WERI-Rb-1 (cell line): ENCODE measurements at regions not wholly inside any gene's neighbourhood (a gene's known extent, or its start where the extent isn't known, plus 50 kb on each side); places are given as distances from the start of the nearest gene placed in this dataset.

ENCODE experiments used
- DNase-seq: peaks from one replicate; pipeline ENCODE4 v3.0.0-alpha.2; 2020
- H3K27ac ChIP-seq: fragments of 250-450 bp; sonication (Bioruptor Pico); 2 replicates; pipeline ENCODE4 v1.5.1; 2020; ENCODE audit warnings: mild to moderate bottlenecking, moderate library complexity
- H3K27me3 ChIP-seq: fragments of 250-450 bp; sonication (Bioruptor Pico); 2 replicates; pipeline ENCODE4 v1.5.1; 2021; ENCODE audit warnings: mild to moderate bottlenecking, low read depth, moderate library complexity; ENCODE audit not compliant: insufficient read depth, severe bottlenecking
- H3K36me3 ChIP-seq: fragments of 250-450 bp; sonication (Bioruptor Pico); 2 replicates; pipeline ENCODE4 v1.5.1; 2020; ENCODE audit warnings: mild to moderate bottlenecking, moderate library complexity
- H3K4me3 ChIP-seq: 2 replicates; pipeline ENCODE4 v1.5.1; 2011; ENCODE audit warnings: low read depth, mild to moderate bottlenecking, control low read depth, low read length
- H3K9me3 ChIP-seq: fragments of 250-450 bp; sonication (Bioruptor Pico); 2 replicates; pipeline ENCODE4 v1.5.1; 2021; ENCODE audit warnings: mild to moderate bottlenecking, moderate library complexity; ENCODE audit not compliant: severe bottlenecking
- TF ChIP-seq, protein P1 (sequence below): IDR thresholded peaks from 2 replicates; pipeline ENCODE4 v1.5.1; 2011; ENCODE audit warnings: low read depth, mild to moderate bottlenecking, control low read depth, inconsistent platforms, low read length

DNA sequence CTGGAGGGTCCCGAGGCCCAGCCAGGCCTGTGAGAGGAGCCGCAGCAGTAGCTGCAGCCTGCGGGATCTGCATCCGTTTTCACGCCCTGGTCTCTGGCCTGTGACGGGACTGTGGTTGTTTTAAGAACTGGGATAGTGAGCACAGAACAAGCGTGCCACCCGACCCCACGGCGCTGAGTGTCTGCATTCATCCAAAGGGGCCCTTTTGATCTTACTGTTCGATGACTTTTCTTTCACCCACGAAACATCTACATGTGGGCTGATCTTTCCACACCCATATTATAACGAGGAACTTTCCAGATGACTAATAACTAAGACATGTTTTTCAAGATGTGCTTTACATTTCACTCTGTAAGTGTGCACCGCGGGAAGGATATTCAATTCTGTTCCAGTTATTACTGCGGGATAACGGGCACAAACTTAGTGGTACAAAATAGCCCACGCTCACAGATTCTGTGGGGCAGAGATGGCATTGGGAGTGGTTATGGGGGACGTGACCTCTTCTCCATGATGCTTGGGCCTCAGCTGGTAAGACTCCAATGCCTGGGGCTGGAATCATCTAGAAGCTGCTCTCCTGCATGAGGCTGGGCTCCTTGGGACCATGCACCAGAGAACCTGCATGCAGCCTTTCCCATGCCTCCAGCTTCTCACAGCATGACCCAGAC is 165.0 kb downstream of the SYK start:
- DNase-seq = no peak
- Histone ChIP-seq H3K36me3 (no peaks in the 10 kb centered on the region), H3K9me3 (no peaks in the 10 kb centered on the region), H3K4me3 (no peak overlapping the region), H3K27ac (no peak overlapping the region), H3K27me3 (no peaks in the 10 kb centered on the region)
- TF ChIP-seq, protein P1, sequence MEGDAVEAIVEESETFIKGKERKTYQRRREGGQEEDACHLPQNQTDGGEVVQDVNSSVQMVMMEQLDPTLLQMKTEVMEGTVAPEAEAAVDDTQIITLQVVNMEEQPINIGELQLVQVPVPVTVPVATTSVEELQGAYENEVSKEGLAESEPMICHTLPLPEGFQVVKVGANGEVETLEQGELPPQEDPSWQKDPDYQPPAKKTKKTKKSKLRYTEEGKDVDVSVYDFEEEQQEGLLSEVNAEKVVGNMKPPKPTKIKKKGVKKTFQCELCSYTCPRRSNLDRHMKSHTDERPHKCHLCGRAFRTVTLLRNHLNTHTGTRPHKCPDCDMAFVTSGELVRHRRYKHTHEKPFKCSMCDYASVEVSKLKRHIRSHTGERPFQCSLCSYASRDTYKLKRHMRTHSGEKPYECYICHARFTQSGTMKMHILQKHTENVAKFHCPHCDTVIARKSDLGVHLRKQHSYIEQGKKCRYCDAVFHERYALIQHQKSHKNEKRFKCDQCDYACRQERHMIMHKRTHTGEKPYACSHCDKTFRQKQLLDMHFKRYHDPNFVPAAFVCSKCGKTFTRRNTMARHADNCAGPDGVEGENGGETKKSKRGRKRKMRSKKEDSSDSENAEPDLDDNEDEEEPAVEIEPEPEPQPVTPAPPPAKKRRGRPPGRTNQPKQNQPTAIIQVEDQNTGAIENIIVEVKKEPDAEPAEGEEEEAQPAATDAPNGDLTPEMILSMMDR = no peak

DNA sequence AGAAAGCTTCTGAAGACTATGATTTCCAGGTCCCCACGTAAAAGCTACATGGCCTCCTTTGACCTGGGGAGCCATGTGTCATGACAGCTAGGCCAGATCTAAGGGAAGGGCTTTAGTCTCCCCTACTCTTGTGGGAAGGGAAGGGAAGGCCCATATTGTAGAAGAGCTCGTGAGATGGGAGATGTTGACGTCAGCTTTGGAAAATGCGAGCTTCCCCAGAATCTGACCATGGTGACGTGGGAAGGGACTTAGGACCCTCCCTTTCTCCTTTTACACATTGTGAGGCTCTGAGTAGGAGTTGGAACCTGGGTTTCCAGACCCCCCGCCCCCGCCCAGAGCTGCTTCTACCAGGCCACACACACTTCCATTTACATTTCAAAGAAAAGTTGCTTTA is 165.5 kb downstream of the SYK start:
- no peaks in the 10 kb centered on the region for H3K9me3 ChIP-seq
- H3K27me3 ChIP-seq = no peaks in the 10 kb centered on the region
- DNase-seq = no peak
- H3K36me3 ChIP-seq = no peaks in the 10 kb centered on the region
- no peak overlapping the region for H3K27ac ChIP-seq
- no peak overlapping the region for H3K4me3 ChIP-seq
- TF ChIP-seq, protein P1 = no peak

DNA sequence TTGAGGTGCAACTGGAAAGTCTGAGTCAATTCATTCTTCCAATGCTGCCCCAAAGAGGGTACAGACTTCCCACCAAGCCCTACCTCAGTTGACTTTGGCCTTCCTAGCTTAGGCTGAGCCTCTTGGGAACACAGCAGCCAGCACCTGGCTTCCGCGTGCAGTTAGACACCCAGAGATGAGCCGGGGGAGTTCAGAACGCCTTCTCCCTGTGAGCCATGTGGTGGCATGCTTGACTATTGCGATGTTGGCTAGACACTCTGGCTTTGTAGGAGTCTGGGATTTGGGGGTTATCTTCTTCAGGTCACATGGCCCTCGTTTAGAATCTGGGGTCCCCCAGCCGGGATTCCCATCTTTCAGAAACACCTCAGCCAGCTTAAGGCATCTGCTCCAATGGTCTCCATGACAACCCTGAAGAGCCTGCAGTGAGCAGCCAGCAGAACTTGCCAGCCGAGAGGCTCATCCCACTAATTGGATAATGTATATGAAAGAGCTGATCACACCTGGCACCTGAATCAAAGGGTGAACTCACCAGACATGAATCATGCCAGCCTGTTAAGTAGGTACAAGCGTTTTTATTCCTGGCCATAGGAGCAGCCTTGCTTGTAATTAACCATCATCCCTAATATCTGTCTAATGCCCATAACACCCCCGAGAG is 167.5 kb downstream of the SYK start:
- peak; percentile 40 for DNase-seq
- Histone ChIP-seq H3K4me3 (no peak overlapping the region), H3K27ac (no peak overlapping the region), H3K27me3 (no peaks in the 10 kb centered on the region), H3K9me3 (no peaks in the 10 kb centered on the region), H3K36me3 (no peaks in the 10 kb centered on the region)
- TF ChIP-seq, protein P1 = no peak

DNA sequence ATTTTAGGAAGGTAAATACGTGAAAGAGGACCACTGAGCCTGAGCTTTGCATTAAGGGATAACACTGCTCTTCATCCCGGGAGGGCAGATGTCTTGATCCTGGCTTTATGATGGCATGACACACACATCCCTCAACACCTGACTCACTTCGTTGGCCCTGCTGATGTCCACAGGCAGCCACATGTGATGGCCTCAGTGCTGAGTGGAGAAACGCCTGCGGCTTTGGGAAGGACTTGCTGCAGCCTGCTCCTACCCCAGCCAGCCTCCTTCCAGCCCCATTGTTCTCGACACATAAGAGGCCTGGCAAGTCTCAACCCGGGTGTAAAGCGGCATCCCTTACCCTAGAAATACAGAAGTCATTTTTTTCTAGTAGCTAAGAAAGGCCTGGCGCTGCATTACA is 169.0 kb downstream of the SYK start:
- no peak overlapping the region for H3K4me3 ChIP-seq
- H3K36me3 ChIP-seq = no peaks in the 10 kb centered on the region
- TF ChIP-seq, protein P1 = no peak
- no peaks in the 10 kb centered on the region for H3K9me3 ChIP-seq
- DNase-seq = no peak
- H3K27me3 ChIP-seq = no peaks in the 10 kb centered on the region
- no peak overlapping the region for H3K27ac ChIP-seq

DNA sequence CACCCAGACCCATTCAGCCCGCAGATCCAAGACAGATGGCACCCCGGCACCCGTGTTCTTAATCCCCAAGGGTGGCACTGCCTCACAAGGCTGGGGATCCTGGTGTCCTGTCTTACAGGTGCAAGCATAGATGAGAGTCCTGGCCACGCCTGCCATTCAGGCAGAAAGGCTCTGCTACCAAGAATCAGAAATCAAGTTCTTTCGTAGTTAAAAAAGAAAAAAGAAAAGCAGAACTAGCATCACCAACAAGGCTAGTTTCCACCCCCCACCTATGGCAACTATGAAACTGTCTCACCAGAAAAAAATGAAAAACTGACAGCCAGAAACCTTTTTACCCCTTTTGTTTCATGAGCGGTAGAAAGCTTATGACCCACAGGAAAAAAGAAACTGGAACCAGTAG is 170.4 kb downstream of the SYK start:
- H3K9me3 ChIP-seq = no peaks in the 10 kb centered on the region
- H3K36me3 ChIP-seq = no peaks in the 10 kb centered on the region
- no peak overlapping the region for H3K4me3 ChIP-seq
- TF ChIP-seq, protein P1 = no peak
- no peak for DNase-seq
- H3K27ac ChIP-seq = no peak overlapping the region
- no peaks in the 10 kb centered on the region for H3K27me3 ChIP-seq
